DOHH2 (cell line): ENCODE measurements at regions not wholly inside any gene's neighbourhood (a gene's known extent, or its start where the extent isn't known, plus 50 kb on each side); places are given as distances from the start of the nearest gene placed in this dataset.

Experiments
- H3F3A ChIP-seq: fragments of 200-600 bp; sonication (generic), shearing (Covaris generic); 2 replicates; pipeline ENCODE4 v1.6.0; 2016; ENCODE audit warnings: antibody characterized with exemption, mild to moderate bottlenecking; ENCODE audit not compliant: control insufficient read depth, insufficient read depth
- H3K27ac ChIP-seq: fragments of 200-600 bp; sonication (generic); 2 replicates; pipeline ENCODE4 v1.5.1; 2014; ENCODE audit warnings: low read depth, mild to moderate bottlenecking, low read length, moderate library complexity
- H3K27me3 ChIP-seq: fragments of 200-600 bp; sonication (generic); 2 replicates; pipeline ENCODE4 v1.6.1; 2014; ENCODE audit warnings: mild to moderate bottlenecking, low read length, mixed read lengths; ENCODE audit not compliant: control insufficient read depth
- H3K36me3 ChIP-seq: fragments of 200-600 bp; sonication (generic); 2 replicates; pipeline ENCODE4 v1.6.1; 2014; ENCODE audit warnings: mild to moderate bottlenecking, low read length, moderate library complexity, mixed read lengths; ENCODE audit not compliant: control insufficient read depth
- H3K4me1 ChIP-seq: fragments of 200-600 bp; sonication (generic); 2 replicates; pipeline ENCODE4 v1.6.1; 2014; ENCODE audit warnings: mild to moderate bottlenecking, low read length, mixed read lengths; ENCODE audit not compliant: control insufficient read depth
- H3K4me2 ChIP-seq: fragments of 200-600 bp; sonication (generic); 2 replicates; pipeline ENCODE4 v1.6.0; 2014; ENCODE audit warnings: mild to moderate bottlenecking, low read length, moderate library complexity
- H3K4me3 ChIP-seq: fragments of 200-600 bp; sonication (generic); 2 replicates; pipeline ENCODE4 v1.5.1; 2014; ENCODE audit warnings: mild to moderate bottlenecking, low read length, mixed read lengths
- H3K79me2 ChIP-seq: fragments of 200-600 bp; sonication (generic); 2 replicates; pipeline ENCODE4 v1.6.1; 2014; ENCODE audit warnings: mild to moderate bottlenecking, low read length, mixed read lengths; ENCODE audit not compliant: control insufficient read depth
- H3K9me2 ChIP-seq: fragments of 200-600 bp; sonication (generic); replicated peaks from 2 replicates; pipeline ENCODE4 v1.6.1; 2014; ENCODE audit warnings: mild to moderate bottlenecking, low read length, mixed read lengths; ENCODE audit not compliant: control insufficient read depth
- H3K9me3 ChIP-seq: fragments of 200-600 bp; sonication (generic); 2 replicates; pipeline ENCODE4 v1.6.1; 2014; ENCODE audit warnings: antibody characterized with exemption, low read length, mixed read lengths; ENCODE audit not compliant: control insufficient read depth, insufficient read depth
- H4K20me1 ChIP-seq: fragments of 200-600 bp; sonication (generic); 2 replicates; pipeline ENCODE4 v1.6.0; 2014; ENCODE audit warnings: low read depth, mild to moderate bottlenecking, antibody characterized with exemption, low read length, moderate library complexity; ENCODE audit not compliant: control insufficient read depth, insufficient read depth
- CTCF ChIP-seq: fragments of 200-600 bp; sonication (generic); IDR thresholded peaks from one replicate; pipeline ENCODE4 v1.5.1; 2014; ENCODE audit warnings: antibody characterized with exemption, mild to moderate bottlenecking, low read depth, low read length; ENCODE audit not compliant: poor library complexity, severe bottlenecking
- EZH2phosphoT487 ChIP-seq: fragments of 200-600 bp; sonication (generic); IDR thresholded peaks from 2 replicates; pipeline ENCODE4 v1.6.1; 2017; ENCODE audit warnings: borderline replicate concordance, mild to moderate bottlenecking, antibody characterized with exemption, low read length, moderate library complexity, mixed read lengths

- Histone ChIP-seq H3K9me2 (no peaks in the 10 kb centered on the region), H3F3A (no peaks in the 10 kb centered on the region), H3K79me2 (no peaks in the 10 kb centered on the region), H3K9me3 (no peaks in the 10 kb centered on the region), H3K36me3 (no peaks in the 10 kb centered on the region), H3K27ac (no peak overlapping the region), H4K20me1 (no peaks in the 10 kb centered on the region), H3K27me3 (no peaks in the 10 kb centered on the region), H3K4me1 (no peaks in the 10 kb centered on the region), H3K4me2 (no peak overlapping the region), H3K4me3 (no peak overlapping the region)
- TF ChIP-seq CTCF, result no peak
- no peak for TF ChIP-seq EZH2phosphoT487
Observed at GRCh38 chr13:57340878-57341277, 173.9 kb downstream of the PRR20E start.

- Histone ChIP-seq H3K27me3 (no peaks in the 10 kb centered on the region), H3K4me3 (no peak overlapping the region), H3K4me2 (no peak overlapping the region), H3K4me1 (no peaks in the 10 kb centered on the region), H3K27ac (no peak overlapping the region), H3K9me3 (no peaks in the 10 kb centered on the region), H3K9me2 (no peaks in the 10 kb centered on the region), H3F3A (no peaks in the 10 kb centered on the region), H3K79me2 (no peaks in the 10 kb centered on the region), H3K36me3 (no peaks in the 10 kb centered on the region), H4K20me1 (no peaks in the 10 kb centered on the region)
- TF ChIP-seq EZH2phosphoT487 (no peak), CTCF (no peak)
Observed at GRCh38 chr13:57345526-57345925, 178.5 kb downstream of the PRR20E start.

GRCh38 chr13:57346786-57347185, 179.8 kb downstream of the PRR20E start:
- no peak for TF ChIP-seq EZH2phosphoT487
- no peak for TF ChIP-seq CTCF
- Histone ChIP-seq H3K27me3 (no peaks in the 10 kb centered on the region), H3K9me2 (no peaks in the 10 kb centered on the region), H3K27ac (no peak overlapping the region), H3F3A (no peaks in the 10 kb centered on the region), H4K20me1 (no peaks in the 10 kb centered on the region), H3K79me2 (no peaks in the 10 kb centered on the region), H3K4me3 (no peak overlapping the region), H3K36me3 (no peaks in the 10 kb centered on the region), H3K9me3 (no peaks in the 10 kb centered on the region), H3K4me1 (no peaks in the 10 kb centered on the region), H3K4me2 (no peak overlapping the region)

GRCh38 chr13:57352114-57352513, 185.1 kb downstream of the PRR20E start:
- no peak overlapping the region for H3K4me2 ChIP-seq
- H3K9me3 ChIP-seq, result no peaks in the 10 kb centered on the region
- no peak for TF ChIP-seq CTCF
- TF ChIP-seq EZH2phosphoT487, result no peak
- H3K9me2 ChIP-seq, result no peaks in the 10 kb centered on the region
- no peaks in the 10 kb centered on the region for H3F3A ChIP-seq
- H4K20me1 ChIP-seq, result no peaks in the 10 kb centered on the region
- no peaks in the 10 kb centered on the region for H3K79me2 ChIP-seq
- no peak overlapping the region for H3K4me3 ChIP-seq
- no peaks in the 10 kb centered on the region for H3K27me3 ChIP-seq
- H3K36me3 ChIP-seq, result no peaks in the 10 kb centered on the region
- H3K27ac ChIP-seq, result no peak overlapping the region
- no peaks in the 10 kb centered on the region for H3K4me1 ChIP-seq
